ENCODE measurements at regions not wholly inside any gene's neighbourhood (a gene's known extent, or its start where the extent isn't known, plus 50 kb on each side); places are given as distances from the start of the nearest gene placed in this dataset.

- TF ChIP-seq GATA2 (IDR thresholded peaks at IDR 0.05; ENCODE audit: low read depth, low read length) (no peak), GATA3 (IDR thresholded peaks at IDR 0.05; ENCODE audit: low read depth, low read length) (no peak)
Observed at GRCh38 chr20:16970776-16971175, 222.6 kb downstream of the OTOR start.

Data from SH-SY5Y (cell line).